Prostate gland (tissue), 2 donors: ENCODE measurements at regions not wholly inside any gene's neighbourhood (a gene's known extent, or its start where the extent isn't known, plus 50 kb on each side); places are given as distances from the start of the nearest gene placed in this dataset.

Experiments
- small RNA-seq, 2 donors: library from RNA; depleted of rRNA; stranded (forward); fragments of <200 nt; gene quantifications; one replicate each; pipeline ENCODE3, GENCODE V24; 2016

Small RNAs in the stretch of these regions (small RNA-seq; reads per million reads assigned to genes)
- 0 reads per million in 2 donors for gene SNRPCP14
